DND-41 (cell line): ENCODE measurements at regions not wholly inside any gene's neighbourhood (a gene's known extent, or its start where the extent isn't known, plus 50 kb on each side); places are given as distances from the start of the nearest gene placed in this dataset.

ENCODE experiments used
- ATAC-seq: fragments of 200-7000 bp; cut with Tn5 transposase; 3 replicates; pipeline ENCODE4 v1.9.1; 2021; ENCODE audit warnings: low read depth; ENCODE audit not compliant: insufficient read depth
- DNase-seq: peaks from one replicate; pipeline ENCODE4 v3.0.0-alpha.2; 2020
- H2AFZ ChIP-seq: 2 replicates; pipeline ENCODE4 v1.6.0; 2012; ENCODE audit warnings: low read depth, low read length
- H3K27ac ChIP-seq: 2 replicates; pipeline ENCODE4 v1.5.1; 2012; ENCODE audit warnings: low read length, inconsistent platforms
- H3K27me3 ChIP-seq: fragments of 200-600 bp; sonication (generic); 2 replicates; pipeline ENCODE4 v1.6.0; 2012; ENCODE audit warnings: low read length, mild to moderate bottlenecking, inconsistent platforms; ENCODE audit not compliant: insufficient read depth, poor library complexity
- H3K36me3 ChIP-seq: 2 replicates; pipeline ENCODE4 v1.5.1; 2012; ENCODE audit warnings: low read length, inconsistent platforms; ENCODE audit not compliant: insufficient read depth
- H3K4me1 ChIP-seq: 2 replicates; pipeline ENCODE4 v1.5.1; 2012; ENCODE audit warnings: mild to moderate bottlenecking, low read length; ENCODE audit not compliant: insufficient read depth
- H3K4me2 ChIP-seq: 2 replicates; pipeline ENCODE4 v1.6.0; 2012; ENCODE audit warnings: mild to moderate bottlenecking, moderate library complexity, low read length, inconsistent platforms; ENCODE audit not compliant: insufficient read depth
- H3K4me3 ChIP-seq, 2 experiments: fragments of 200-600 bp in 1 of 2; shearing (Covaris generic) in 1 of 2; 2 replicates each; pipeline ENCODE4 v1.5.1; 2012 to 2016; ENCODE audit warnings: inconsistent platforms in 2 of 2, low read length in 2 of 2, mild to moderate bottlenecking in 2 of 2, low read depth in 1 of 2, moderate library complexity in 1 of 2
- H3K79me2 ChIP-seq: 2 replicates; pipeline ENCODE4 v1.6.0; 2012; ENCODE audit warnings: low read length, inconsistent platforms; ENCODE audit not compliant: insufficient read depth
- H3K9ac ChIP-seq: 2 replicates; pipeline ENCODE4 v1.6.0; 2012; ENCODE audit warnings: low read depth, mild to moderate bottlenecking, inconsistent platforms, low read length, moderate library complexity
- H3K9me3 ChIP-seq: 2 replicates; pipeline ENCODE4 v1.5.1; 2012; ENCODE audit warnings: low read length, moderate library complexity, mild to moderate bottlenecking, inconsistent platforms; ENCODE audit not compliant: insufficient read depth, severe bottlenecking
- H4K20me1 ChIP-seq: 2 replicates; pipeline ENCODE4 v1.6.0; 2012; ENCODE audit warnings: low read length; ENCODE audit not compliant: insufficient read depth
- CTCF ChIP-seq: IDR thresholded peaks from 2 replicates; pipeline ENCODE4 v1.5.1; 2012; ENCODE audit warnings: borderline replicate concordance, low read length, moderate library complexity, mild to moderate bottlenecking; ENCODE audit not compliant: poor library complexity, severe bottlenecking; ENCODE audit errors: extremely low read depth
- EZH2 ChIP-seq: IDR thresholded peaks from 3 replicates; pipeline ENCODE4 v1.6.1; 2012; ENCODE audit warnings: borderline replicate concordance, low read depth, mild to moderate bottlenecking, moderate library complexity, low read length, inconsistent platforms; ENCODE audit not compliant: severe bottlenecking

- ATAC-seq (no peak), DNase-seq (no peak)
- Histone ChIP-seq H3K9ac (no peak overlapping the region), H3K9me3 (no peaks in the 10 kb centered on the region), H3K27me3 (peaks cover 4% of the 10 kb centered on the region), H3K27ac (no peak overlapping the region), H3K36me3 (no peaks in the 10 kb centered on the region), H2AFZ (no peak overlapping the region), H4K20me1 (peaks cover 3% of the 10 kb centered on the region; the same call in 1 of the 2 replicates), H3K4me3 (no peak overlapping the region), H3K79me2 (no peaks in the 10 kb centered on the region), H3K4me1 (no peaks in the 10 kb centered on the region), H3K4me2 (no peak overlapping the region)
- TF ChIP-seq EZH2: no peak
- TF ChIP-seq CTCF: no peak
Measured at GRCh38 chr10:78953113-78953798, 115.5 kb upstream of the ZMIZ1 start.

- Histone ChIP-seq H2AFZ (no peak overlapping the region), H3K27me3 (peaks cover 4% of the 10 kb centered on the region), H3K4me1 (no peaks in the 10 kb centered on the region), H3K9me3 (no peaks in the 10 kb centered on the region), H3K9ac (no peak overlapping the region), H3K4me2 (no peak overlapping the region), H3K27ac (no peak overlapping the region), H3K4me3 (no peak overlapping the region), H4K20me1 (peaks cover 3% of the 10 kb centered on the region; the same call in 1 of the 2 replicates), H3K79me2 (no peaks in the 10 kb centered on the region), H3K36me3 (no peaks in the 10 kb centered on the region)
- ATAC-seq (no peak), DNase-seq (no peak)
- TF ChIP-seq EZH2 (no peak), CTCF (no peak)
Measured at GRCh38 chr10:78953799-78954297, 114.9 kb upstream of the ZMIZ1 start.

GRCh38 chr10:78954689-78955088 is 114.1 kb upstream of the ZMIZ1 start:
- ATAC-seq: no peak
- Histone ChIP-seq H3K4me1 (no peaks in the 10 kb centered on the region), H3K79me2 (no peaks in the 10 kb centered on the region), H3K27me3 (peaks cover 4% of the 10 kb centered on the region), H3K9ac (no peak overlapping the region), H3K36me3 (no peaks in the 10 kb centered on the region), H3K4me3 (no peak overlapping the region), H3K27ac (no peak overlapping the region), H3K4me2 (no peak overlapping the region), H4K20me1 (peaks cover 3% of the 10 kb centered on the region; the same call in 1 of the 2 replicates), H2AFZ (no peak overlapping the region), H3K9me3 (no peaks in the 10 kb centered on the region)
- no peak for DNase-seq
- TF ChIP-seq CTCF (no peak), EZH2 (no peak)
